H1 (cell line): ENCODE measurements at regions not wholly inside any gene's neighbourhood (a gene's known extent, or its start where the extent isn't known, plus 50 kb on each side); places are given as distances from the start of the nearest gene placed in this dataset.

Source experiments
- TBP ChIP-seq: IDR thresholded peaks from 2 replicates; pipeline ENCODE4 v1.6.1; 2011; ENCODE audit warnings: low read depth, low read length, improper control_type of control experiment

- no peak for TF ChIP-seq TBP
Observed at GRCh38 chr2:219916281-219916680, 288.9 kb downstream of the SLC4A3 start (continued).
